ENCODE measurements at regions not wholly inside any gene's neighbourhood (a gene's known extent, or its start where the extent isn't known, plus 50 kb on each side); places are given as distances from the start of the nearest gene placed in this dataset.

- TF ChIP-seq CTCF (IDR thresholded peaks at IDR 0.05; ENCODE audit: low read length): no peak
- TF ChIP-seq EZH2 (optimal IDR thresholded peaks at IDR 0.05; ENCODE audit: low read depth, low read length): no peak
Observed at GRCh38 chrX:44778254-44778653, 65.6 kb upstream of the DUSP21 start.
